Astrocyte (in vitro differentiated cells and primary cell): ENCODE measurements at regions not wholly inside any gene's neighbourhood (a gene's known extent, or its start where the extent isn't known, plus 50 kb on each side); places are given as distances from the start of the nearest gene placed in this dataset.

Experiments used
- DNase-seq: peaks from one replicate; pipeline ENCODE4 v3.0.0-alpha.2; 2010; ENCODE audit warnings: low read depth
- FAIRE-seq: peaks from 2 replicates; lab custom pipeline; 2011; peaks lifted over from hg19 to GRCh38; lab: Jason Lieb, UNC
- H2AFZ ChIP-seq: 2 replicates; pipeline ENCODE4 v1.6.0; 2012; ENCODE audit warnings: low read depth, low read length, inconsistent platforms
- H3K27ac ChIP-seq: 2 replicates; pipeline ENCODE4 v1.5.1; 2011; ENCODE audit warnings: low read depth, low read length, inconsistent platforms
- H3K27me3 ChIP-seq: 2 replicates; pipeline ENCODE4 v1.6.0; 2011; ENCODE audit warnings: low read length, inconsistent platforms; ENCODE audit not compliant: insufficient read depth
- H3K36me3 ChIP-seq: 2 replicates; pipeline ENCODE4 v1.5.1; 2011; ENCODE audit warnings: low read length, inconsistent platforms; ENCODE audit not compliant: insufficient read depth
- H3K4me1 ChIP-seq: 2 replicates; pipeline ENCODE4 v1.5.1; 2011; ENCODE audit warnings: low read length, inconsistent platforms; ENCODE audit not compliant: insufficient read depth
- H3K4me2 ChIP-seq: 2 replicates; pipeline ENCODE4 v1.6.0; 2012; ENCODE audit warnings: low read length, inconsistent platforms
- H3K4me3 ChIP-seq: 2 replicates; pipeline ENCODE4 v1.5.1; 2011; ENCODE audit warnings: low read depth, mild to moderate bottlenecking, low read length, inconsistent platforms; ENCODE audit not compliant: insufficient read depth
- H3K79me2 ChIP-seq: 2 replicates; pipeline ENCODE4 v1.6.0; 2012; ENCODE audit warnings: mild to moderate bottlenecking, low read length, inconsistent platforms; ENCODE audit not compliant: insufficient read depth
- H3K9ac ChIP-seq: 2 replicates; pipeline ENCODE4 v1.6.0; 2012; ENCODE audit warnings: mild to moderate bottlenecking, low read length, inconsistent platforms
- H3K9me3 ChIP-seq: 2 replicates; pipeline ENCODE4 v1.5.1; 2012; ENCODE audit warnings: low read depth, mild to moderate bottlenecking, low read length, inconsistent platforms; ENCODE audit not compliant: insufficient read depth
- H4K20me1 ChIP-seq: 2 replicates; pipeline ENCODE4 v1.6.0; 2012; ENCODE audit warnings: low read length, inconsistent platforms; ENCODE audit not compliant: insufficient read depth
- H3K27ac Mint-ChIP-seq: one replicate; pipeline ENCODE4 v1.8.0; 2021; ENCODE audit warnings: mild to moderate bottlenecking, mixed read lengths; ENCODE audit not compliant: unreplicated experiment
- H3K27me3 Mint-ChIP-seq: one replicate; pipeline ENCODE4 v1.8.0; 2021; ENCODE audit warnings: low read depth, mixed read lengths; ENCODE audit not compliant: unreplicated experiment
- H3K36me3 Mint-ChIP-seq: one replicate; pipeline ENCODE4 v1.8.0; 2021; ENCODE audit warnings: low read depth, mixed read lengths; ENCODE audit not compliant: unreplicated experiment
- H3K4me1 Mint-ChIP-seq: one replicate; pipeline ENCODE4 v1.8.0; 2021; ENCODE audit warnings: low read depth, mixed read lengths; ENCODE audit not compliant: unreplicated experiment
- H3K4me3 Mint-ChIP-seq: one replicate; pipeline ENCODE4 v1.8.0; 2021; ENCODE audit warnings: mild to moderate bottlenecking, moderate library complexity, mixed read lengths; ENCODE audit not compliant: unreplicated experiment
- H3K9me3 Mint-ChIP-seq: one replicate; pipeline ENCODE4 v1.8.0; 2021; ENCODE audit warnings: mild to moderate bottlenecking, mixed read lengths; ENCODE audit not compliant: unreplicated experiment
- CTCF ChIP-seq: IDR thresholded peaks from 2 replicates; pipeline ENCODE4 v1.5.1; 2011; ENCODE audit warnings: low read depth, mild to moderate bottlenecking, inconsistent platforms, low read length, moderate library complexity; ENCODE audit not compliant: insufficient read depth
- EZH2 ChIP-seq: IDR thresholded peaks from 2 replicates; pipeline ENCODE4 v1.6.1; 2012; ENCODE audit warnings: mild to moderate bottlenecking, low read length, inconsistent platforms; ENCODE audit not compliant: insufficient read depth

DNA sequence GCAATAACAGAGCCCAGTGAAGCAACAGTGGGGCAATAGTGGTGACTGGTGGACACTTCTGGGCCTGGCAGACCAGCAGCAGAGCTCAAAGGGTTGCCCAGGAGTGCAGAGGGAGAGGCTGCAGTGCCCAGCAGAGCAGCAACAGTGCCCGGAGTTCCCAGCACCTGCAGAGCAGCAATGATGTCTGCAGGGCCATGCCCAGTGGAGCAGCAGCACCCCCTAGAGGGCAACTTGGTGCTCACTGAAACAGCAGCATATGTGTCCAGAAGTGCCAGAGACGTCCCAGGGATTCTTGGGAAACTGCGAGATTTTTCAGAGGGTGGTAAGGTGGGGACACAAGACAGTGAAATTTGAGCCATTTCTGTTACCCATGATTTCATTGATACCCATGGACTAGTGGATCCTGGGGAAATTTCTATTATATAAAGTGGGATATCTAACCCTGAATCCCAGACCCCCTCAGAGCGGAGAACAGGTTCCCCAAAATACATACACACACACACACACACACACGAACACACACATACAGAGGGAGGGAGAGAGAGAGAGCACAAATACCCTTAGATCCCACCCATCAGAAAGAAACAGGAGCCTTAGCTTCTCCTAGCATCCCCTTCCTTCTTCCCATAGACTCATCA is 156.9 kb upstream of the GJB5 start:
- no peaks in the 10 kb centered on the region for H3K4me1 Mint-ChIP-seq
- H3K4me1 ChIP-seq: no peaks in the 10 kb centered on the region
- no peak overlapping the region for H3K4me2 ChIP-seq
- no peaks in the 10 kb centered on the region for H3K79me2 ChIP-seq
- no peak overlapping the region for H3K27ac ChIP-seq
- peaks cover 10% of the 10 kb centered on the region for H3K27me3 ChIP-seq
- no peak overlapping the region for H3K4me3 Mint-ChIP-seq
- no peaks in the 10 kb centered on the region for H3K36me3 Mint-ChIP-seq
- FAIRE-seq (peak; percentile 5), DNase-seq (peak; percentile 27)
- no peaks in the 10 kb centered on the region for H3K36me3 ChIP-seq
- no peak overlapping the region for H3K27ac Mint-ChIP-seq
- no peaks in the 10 kb centered on the region for H4K20me1 ChIP-seq
- H3K9ac ChIP-seq: no peak overlapping the region
- H3K9me3 Mint-ChIP-seq: no peaks in the 10 kb centered on the region
- peaks cover 58% of the 10 kb centered on the region for H3K27me3 Mint-ChIP-seq
- peak; percentile 85 for TF ChIP-seq CTCF
- TF ChIP-seq EZH2: no peak
- no peaks in the 10 kb centered on the region for H3K9me3 ChIP-seq
- H2AFZ ChIP-seq: no peak overlapping the region
- no peak overlapping the region for H3K4me3 ChIP-seq

- no peak for DNase-seq
- H4K20me1 ChIP-seq: no peaks in the 10 kb centered on the region
- Mint-ChIP-seq H3K9me3 (no peaks in the 10 kb centered on the region), H3K27me3 (peaks cover 51% of the 10 kb centered on the region), H3K27ac (no peak overlapping the region), H3K4me1 (no peaks in the 10 kb centered on the region), H3K36me3 (no peaks in the 10 kb centered on the region), H3K4me3 (no peak overlapping the region)
- TF ChIP-seq EZH2 (no peak), CTCF (no peak)
- H3K4me2 ChIP-seq: no peak overlapping the region
- H3K27ac ChIP-seq: no peak overlapping the region
- H3K9ac ChIP-seq: no peak overlapping the region
- H3K79me2 ChIP-seq: no peaks in the 10 kb centered on the region
- H3K4me1 ChIP-seq: no peaks in the 10 kb centered on the region
- FAIRE-seq: no peak
- H2AFZ ChIP-seq: no peak overlapping the region
- no peak overlapping the region for H3K4me3 ChIP-seq
- H3K27me3 ChIP-seq: peaks cover 13% of the 10 kb centered on the region
- H3K36me3 ChIP-seq: no peaks in the 10 kb centered on the region
- H3K9me3 ChIP-seq: no peaks in the 10 kb centered on the region
These were observed 151.9 kb upstream of the GJB5 start for GRCh38 chr1:34602907-34603306.

- H3K9me3 ChIP-seq: no peaks in the 10 kb centered on the region
- no peaks in the 10 kb centered on the region for H3K36me3 ChIP-seq
- no peak overlapping the region for H3K4me3 ChIP-seq
- no peak overlapping the region for H3K27ac Mint-ChIP-seq
- no peaks in the 10 kb centered on the region for H3K79me2 ChIP-seq
- DNase-seq: no peak
- no peaks in the 10 kb centered on the region for H4K20me1 ChIP-seq
- H3K27me3 Mint-ChIP-seq: peaks cover 50% of the 10 kb centered on the region
- no peak for FAIRE-seq
- H2AFZ ChIP-seq: no peak overlapping the region
- peaks cover 10% of the 10 kb centered on the region for H3K27me3 ChIP-seq
- H3K9me3 Mint-ChIP-seq: no peaks in the 10 kb centered on the region
- H3K4me1 Mint-ChIP-seq: no peaks in the 10 kb centered on the region
- no peaks in the 10 kb centered on the region for H3K36me3 Mint-ChIP-seq
- no peak overlapping the region for H3K4me3 Mint-ChIP-seq
- H3K27ac ChIP-seq: no peak overlapping the region
- H3K4me1 ChIP-seq: no peaks in the 10 kb centered on the region
- no peak overlapping the region for H3K9ac ChIP-seq
- TF ChIP-seq EZH2: no peak
- H3K4me2 ChIP-seq: no peak overlapping the region
These were observed 151.3 kb upstream of the GJB5 start for GRCh38 chr1:34603594-34603993.
